Stomach (tissue), 8 donors: ENCODE measurements at regions not wholly inside any gene's neighbourhood (a gene's known extent, or its start where the extent isn't known, plus 50 kb on each side); places are given as distances from the start of the nearest gene placed in this dataset.

Experiments used
- DNase-seq, 2 donors: peaks; one replicate each; pipeline versions ENCODE4 v3.0.0 to v3.0.0-alpha.2; 2013 to 2019
- H3K27ac ChIP-seq, 5 donors: fragments of 200-600 bp in 4 of 5; sonication (generic) in 4 of 5; one replicate each; pipeline ENCODE4 v1.5.1; 2013 to 2019; ENCODE audit warnings: mild to moderate bottlenecking in 1 of 5, moderate library complexity in 1 of 5
- H3K27me3 ChIP-seq, 3 donors: fragments of 200-600 bp; sonication (generic); one replicate each; pipeline ENCODE4 v1.5.1; 2017 to 2019; ENCODE audit warnings: mixed run types in 1 of 3
- H3K36me3 ChIP-seq, 4 donors: fragments of 200-600 bp; sonication (generic); 1 replicate in 3 of 4; 2 replicates in 1 of 4; pipeline ENCODE4 v1.5.1; 2016 to 2019
- H3K4me1 ChIP-seq, 4 donors: fragments of 200-600 bp; sonication (generic); one replicate each; pipeline ENCODE4 v1.5.1; 2016 to 2019
- H3K4me3 ChIP-seq, 4 donors: fragments of 200-600 bp; sonication (generic) in 3 of 4; one replicate each; pipeline ENCODE4 v1.5.1; 2016 to 2019; ENCODE audit warnings: mild to moderate bottlenecking in 1 of 4
- H3K9me3 ChIP-seq, 4 donors: fragments of 200-600 bp; sonication (generic); one replicate each; pipeline ENCODE4 v1.5.1; 2016 to 2019
- EP300 ChIP-seq: sonication (generic); formaldehyde crosslinking; IDR thresholded peaks from one replicate; pipeline ENCODE4 v1.6.1; 2017; ENCODE audit warnings: antibody characterized with exemption
- POLR2A ChIP-seq, 4 donors: fragments of 450-650 bp; IDR thresholded peaks; one replicate each; pipeline ENCODE4 v1.6.1; 2016; ENCODE audit warnings: antibody characterized with exemption in 4 of 4, control low read depth in 2 of 4, mild to moderate bottlenecking in 1 of 4, moderate library complexity in 1 of 4
- POLR2AphosphoS5 ChIP-seq, 3 donors: sonication (generic); formaldehyde crosslinking; IDR thresholded peaks; one replicate each; pipeline ENCODE4 v1.6.1; 2016; ENCODE audit warnings: antibody characterized with exemption in 3 of 3
- WGBS, 5 donors: extraction: QIAGEN DNeasy Blood & Tissue Kit in 3 of 5; methylation state at CpG; one replicate each; pipeline versions ENCODE4 v1.1.5 to v1.1.7; 2013 to 2018; 5-methylcytosine and 5-hydroxymethylcytosine counted together
- intact Hi-C: fragments of 100-400 bp; cut with DNase I; formaldehyde crosslinking; loops from one replicate; pipeline ENCODE4 v1.15.1; 2023; ENCODE audit warnings: low total_unique reads
- TF ChIP-seq, protein P1 (sequence below), 7 experiments: fragments of 450-650 bp in 4 of 7; fragments of 200-600 bp in 3 of 7; sonication (generic) in 3 of 7; IDR thresholded peaks; one replicate each; pipeline ENCODE4 v1.5.1; 2016 to 2019; ENCODE audit warnings: antibody characterized with exemption in 7 of 7, control low read depth in 2 of 7, mild to moderate bottlenecking in 1 of 7
- donor health status: healthy with polysubstance abuse.
- donor health status: Bipolar disorder and iron deficiency.
- donor health status: healthy.

DNA sequence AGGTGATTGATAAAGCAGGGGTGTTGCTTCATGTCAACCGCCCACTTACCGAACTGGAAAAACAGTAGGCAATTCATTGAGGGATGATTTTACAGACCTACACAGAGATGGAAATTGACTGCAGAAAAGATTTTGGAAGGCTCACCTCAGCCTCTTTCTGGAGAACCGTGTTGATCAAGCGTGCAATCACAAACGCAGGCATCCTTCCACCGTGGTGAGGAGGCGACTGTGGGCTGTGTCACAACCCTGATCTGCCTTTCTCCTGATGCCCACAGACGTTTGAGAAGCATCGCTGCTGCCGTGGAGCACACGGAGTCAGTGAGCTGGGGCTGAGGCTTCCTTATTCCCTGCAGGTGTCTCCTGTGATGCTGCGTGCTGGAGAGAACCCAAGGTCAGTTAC is 132.0 kb downstream of the TMEM18 start:
- WGBS, 5 donors = 68 to 83% (median 77%) methylated on average over 12 of the region's 12 CpGs
- Histone ChIP-seq H3K4me1 (no peaks in the 10 kb centered on the region), H3K9me3 (peaks cover 0 to 2% (median 0%) of the 10 kb centered on the region in 4 donors), H3K27ac (no peak overlapping the region), H3K4me3 (no peak overlapping the region), H3K36me3 (no peaks in the 10 kb centered on the region), H3K27me3 (peaks cover 0 to 24% (median 0%) of the 10 kb centered on the region in 3 donors)
- intact Hi-C loops = no loop called here
- DNase-seq = no peak
- TF ChIP-seq POLR2A (IDR thresholded peaks at IDR 0.05) (no peak), EP300 (no peak), POLR2AphosphoS5 (IDR thresholded peaks at IDR 0.05) (no peak)
- TF ChIP-seq, protein P1, sequence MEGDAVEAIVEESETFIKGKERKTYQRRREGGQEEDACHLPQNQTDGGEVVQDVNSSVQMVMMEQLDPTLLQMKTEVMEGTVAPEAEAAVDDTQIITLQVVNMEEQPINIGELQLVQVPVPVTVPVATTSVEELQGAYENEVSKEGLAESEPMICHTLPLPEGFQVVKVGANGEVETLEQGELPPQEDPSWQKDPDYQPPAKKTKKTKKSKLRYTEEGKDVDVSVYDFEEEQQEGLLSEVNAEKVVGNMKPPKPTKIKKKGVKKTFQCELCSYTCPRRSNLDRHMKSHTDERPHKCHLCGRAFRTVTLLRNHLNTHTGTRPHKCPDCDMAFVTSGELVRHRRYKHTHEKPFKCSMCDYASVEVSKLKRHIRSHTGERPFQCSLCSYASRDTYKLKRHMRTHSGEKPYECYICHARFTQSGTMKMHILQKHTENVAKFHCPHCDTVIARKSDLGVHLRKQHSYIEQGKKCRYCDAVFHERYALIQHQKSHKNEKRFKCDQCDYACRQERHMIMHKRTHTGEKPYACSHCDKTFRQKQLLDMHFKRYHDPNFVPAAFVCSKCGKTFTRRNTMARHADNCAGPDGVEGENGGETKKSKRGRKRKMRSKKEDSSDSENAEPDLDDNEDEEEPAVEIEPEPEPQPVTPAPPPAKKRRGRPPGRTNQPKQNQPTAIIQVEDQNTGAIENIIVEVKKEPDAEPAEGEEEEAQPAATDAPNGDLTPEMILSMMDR (IDR thresholded peaks at IDR 0.05) = no peak

DNA sequence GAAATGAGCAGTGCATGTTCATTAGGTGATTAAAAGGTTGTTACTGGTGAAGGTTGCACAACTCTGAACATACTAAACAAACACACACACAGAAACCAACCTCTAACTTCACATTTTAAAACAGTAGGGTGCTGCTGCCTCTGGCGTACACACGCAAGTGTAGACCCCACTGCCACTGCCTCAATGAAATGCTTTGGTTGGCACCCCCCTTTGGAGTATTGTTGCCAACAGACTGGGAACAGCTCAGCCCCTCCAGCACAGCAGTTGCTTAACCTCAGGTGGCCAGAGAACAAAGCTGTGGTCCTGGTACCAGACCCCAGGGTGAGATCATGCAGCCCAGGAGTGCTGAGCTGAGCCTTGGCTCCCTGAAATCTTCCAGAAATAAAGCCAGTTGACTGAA is 138.6 kb downstream of the TMEM18 start:
- intact Hi-C loops = no loop called here
- DNase-seq = no peak

DNA sequence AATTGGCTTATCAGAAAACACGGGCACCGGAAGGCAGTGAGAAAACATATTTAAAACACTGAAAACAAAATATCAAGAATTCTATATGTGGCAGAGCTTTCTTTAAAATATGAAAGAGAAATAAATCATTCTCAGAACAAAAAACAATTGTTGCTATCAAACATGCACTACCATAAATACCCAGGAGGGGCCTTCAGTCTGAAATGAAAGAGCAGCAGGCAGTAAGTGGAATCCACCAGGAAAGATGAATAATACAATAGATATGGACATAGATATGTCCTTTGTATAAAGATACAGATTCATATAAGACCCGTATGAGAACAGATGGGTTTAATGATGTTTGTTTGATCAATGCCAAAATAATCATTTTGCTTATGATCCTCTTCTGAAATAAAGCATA is 142.0 kb downstream of the TMEM18 start:
- intact Hi-C loops = no loop called here
- H3K9me3 ChIP-seq = peaks cover 0 to 34% (median 9%) of the 10 kb centered on the region in 4 donors
- DNase-seq = no peak
- H3K4me3 ChIP-seq = no peak overlapping the region
- no peaks in the 10 kb centered on the region for H3K36me3 ChIP-seq
- H3K27ac ChIP-seq = no peak overlapping the region
- TF ChIP-seq, protein P1 (IDR thresholded peaks at IDR 0.05) = no peak
- TF ChIP-seq EP300 (no peak), POLR2AphosphoS5 (IDR thresholded peaks at IDR 0.05) (no peak), POLR2A (IDR thresholded peaks at IDR 0.05) (no peak)
- 30 to 56% (median 30%) methylated on average over 3 of the region's 3 CpGs for WGBS, 5 donors
- H3K27me3 ChIP-seq = no peaks in the 10 kb centered on the region
- H3K4me1 ChIP-seq = no peaks in the 10 kb centered on the region

More for the DNA sequence above, 138.6 kb downstream of the TMEM18 start:
- peaks cover 0 to 20% (median 5%) of the 10 kb centered on the region in 4 donors for H3K9me3 ChIP-seq
- no peak overlapping the region for H3K27ac ChIP-seq
- no peaks in the 10 kb centered on the region for H3K36me3 ChIP-seq
- H3K4me3 ChIP-seq = no peak overlapping the region
- no peaks in the 10 kb centered on the region for H3K4me1 ChIP-seq
- no peaks in the 10 kb centered on the region for H3K27me3 ChIP-seq
- no peak for TF ChIP-seq POLR2A (IDR thresholded peaks at IDR 0.05)
- WGBS, 5 donors = 85 to 98% (median 96%) methylated on average over 2 of the region's 2 CpGs

DNA sequence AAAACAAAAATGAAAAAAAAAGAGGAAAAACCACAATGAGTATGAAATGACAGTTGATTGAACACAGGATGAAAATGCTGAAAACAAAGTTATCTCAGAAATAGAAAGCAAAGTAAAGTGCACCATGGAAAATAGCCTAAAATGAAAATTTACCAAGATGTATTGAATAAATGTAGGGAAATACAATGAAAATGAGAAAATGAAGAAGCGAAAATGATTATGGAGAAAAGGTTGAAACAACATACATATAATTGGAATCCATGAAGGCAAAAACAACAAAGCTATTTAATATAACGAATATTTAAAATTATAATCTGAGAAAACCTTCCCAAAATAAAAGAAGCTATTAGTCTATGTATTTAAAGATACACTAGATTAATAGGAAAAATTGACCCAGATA is 147.4 kb downstream of the TMEM18 start:
- H3K36me3 ChIP-seq = no peaks in the 10 kb centered on the region
- intact Hi-C loops = no loop called here
- H3K27ac ChIP-seq = no peak overlapping the region
- peaks cover 0 to 30% (median 0%) of the 10 kb centered on the region in 4 donors for H3K9me3 ChIP-seq
- peaks cover 0 to 10% (median 0%) of the 10 kb centered on the region in 3 donors for H3K27me3 ChIP-seq
- DNase-seq = no peak
- no peak overlapping the region for H3K4me3 ChIP-seq
- WGBS, 5 donors = 71 to 89% (median 85%) methylated on average over 2 of the region's 2 CpGs
- no peak for TF ChIP-seq POLR2AphosphoS5 (IDR thresholded peaks at IDR 0.05)
- TF ChIP-seq EP300 = no peak
- TF ChIP-seq, protein P1 (IDR thresholded peaks at IDR 0.05) = no peak
- TF ChIP-seq POLR2A (IDR thresholded peaks at IDR 0.05) = no peak
- H3K4me1 ChIP-seq = no peaks in the 10 kb centered on the region

DNA sequence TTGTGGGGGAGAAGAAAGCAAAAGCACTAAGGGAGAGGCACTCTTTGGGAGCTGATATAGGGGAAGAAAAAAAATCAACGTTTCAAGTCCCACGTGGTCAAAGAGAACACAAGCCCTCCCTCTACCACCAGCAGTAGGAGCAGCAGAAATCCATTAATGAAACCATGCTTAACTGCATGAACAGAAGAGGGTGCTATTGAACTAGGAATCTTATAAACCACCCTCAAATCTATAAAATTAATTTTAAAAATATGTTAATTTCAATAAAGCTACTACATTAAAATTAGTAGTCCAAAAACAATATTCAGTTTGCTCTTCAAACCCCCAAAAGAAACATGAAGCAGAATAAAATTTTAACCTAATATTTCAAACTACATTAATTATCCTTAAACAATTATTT is 147.8 kb downstream of the TMEM18 start:
- TF ChIP-seq POLR2AphosphoS5 (IDR thresholded peaks at IDR 0.05) (no peak), POLR2A (IDR thresholded peaks at IDR 0.05) (no peak), EP300 (no peak)
- TF ChIP-seq, protein P1 (IDR thresholded peaks at IDR 0.05) = peak in 3 of 7 experiments; percentile 18 to 54 (median 45)
- intact Hi-C loops = no loop called here
- Histone ChIP-seq H3K27me3 (peaks cover 0 to 10% (median 0%) of the 10 kb centered on the region in 3 donors), H3K4me1 (no peaks in the 10 kb centered on the region), H3K36me3 (no peaks in the 10 kb centered on the region), H3K9me3 (peaks cover 0 to 30% (median 0%) of the 10 kb centered on the region in 4 donors), H3K4me3 (no peak overlapping the region), H3K27ac (no peak overlapping the region)
- 0 to 2% (median 0%) methylated on average over 2 of the region's 2 CpGs for WGBS, 5 donors
- DNase-seq = peak in 1 of 2 donors; percentile 56
